Subcutaneous abdominal adipose tissue (tissue), 5 donors: ENCODE measurements at regions not wholly inside any gene's neighbourhood (a gene's known extent, or its start where the extent isn't known, plus 50 kb on each side); places are given as distances from the start of the nearest gene placed in this dataset.
"Not testable (repeated sequence)": the region's sequence is repeated elsewhere in the genome, so short reads cannot be mapped to it uniquely, and the experiment has no call there.

Source experiments
- H3K27ac ChIP-seq: one replicate; pipeline ENCODE4 v1.7.0; 2013; ENCODE audit warnings: low read depth, mild to moderate bottlenecking, inconsistent platforms, low read length, moderate library complexity
- H3K27me3 ChIP-seq, 5 donors: one replicate each; pipeline ENCODE4 v1.7.0; 2013; ENCODE audit warnings: low read length in 5 of 5, inconsistent platforms in 1 of 5; ENCODE audit not compliant: control insufficient read depth in 5 of 5, insufficient read depth in 4 of 5
- H3K36me3 ChIP-seq, 5 donors: one replicate each; pipeline ENCODE4 v1.7.0; 2013; ENCODE audit warnings: low read length in 5 of 5; ENCODE audit not compliant: control insufficient read depth in 5 of 5, insufficient read depth in 5 of 5
- H3K4me1 ChIP-seq, 5 donors: one replicate each; pipeline ENCODE4 v1.7.0; 2013; ENCODE audit warnings: low read length in 5 of 5, mild to moderate bottlenecking in 3 of 5, moderate library complexity in 1 of 5; ENCODE audit not compliant: control insufficient read depth in 5 of 5, insufficient read depth in 5 of 5
- H3K4me3 ChIP-seq, 5 donors: one replicate each; pipeline ENCODE4 v1.7.0; 2013; ENCODE audit warnings: low read length in 5 of 5, low read depth in 1 of 5
- H3K9ac ChIP-seq, 5 donors: one replicate each; pipeline ENCODE4 v1.7.0; 2013; ENCODE audit warnings: low read length in 5 of 5, mild to moderate bottlenecking in 4 of 5, moderate library complexity in 3 of 5
- H3K9me3 ChIP-seq, 5 donors: one replicate each; pipeline ENCODE4 v1.7.0; 2013; ENCODE audit warnings: low read length in 5 of 5; ENCODE audit not compliant: control insufficient read depth in 5 of 5
- donor health status: healthy.
- donor health status: healthy.
- donor health status: healthy.
- donor health status: healthy.
- donor health status: healthy.

- H3K4me1 ChIP-seq = no peaks in the 10 kb centered on the region
- no peaks in the 10 kb centered on the region for H3K36me3 ChIP-seq
- no peak overlapping the region for H3K4me3 ChIP-seq
- H3K27me3 ChIP-seq = no peaks in the 10 kb centered on the region
- no peak overlapping the region for H3K9ac ChIP-seq
- no peaks in the 10 kb centered on the region for H3K9me3 ChIP-seq
- no peak overlapping the region for H3K27ac ChIP-seq
These were observed 81.7 kb upstream of the ZPLD1 start for GRCh38 chr3:102353148-102353547.

DNA sequence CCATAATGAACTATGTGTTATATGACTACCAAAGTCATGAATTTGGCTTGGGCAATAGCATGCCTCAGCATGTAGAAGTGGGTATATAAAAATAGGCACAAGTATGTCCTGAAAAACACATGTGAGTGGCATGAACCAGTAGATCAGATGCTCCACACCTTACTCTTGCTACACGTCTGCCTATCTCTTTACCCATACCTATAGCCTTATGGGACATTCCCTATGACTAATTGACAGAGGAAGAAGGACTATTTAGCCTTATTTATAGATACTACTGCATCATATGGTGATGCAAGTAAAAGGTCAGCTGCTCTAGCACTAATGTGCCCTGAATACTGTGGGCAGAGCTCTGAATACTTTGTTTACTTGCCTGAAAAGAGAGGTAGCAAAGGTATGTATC, 81.0 kb upstream of the ZPLD1 start:
- Histone ChIP-seq H3K4me1 (no peaks in the 10 kb centered on the region), H3K27ac (no peak overlapping the region), H3K27me3 (no peaks in the 10 kb centered on the region), H3K9ac (no peak overlapping the region), H3K9me3 (no peaks in the 10 kb centered on the region), H3K36me3 (no peaks in the 10 kb centered on the region), H3K4me3 (no peak overlapping the region)

DNA sequence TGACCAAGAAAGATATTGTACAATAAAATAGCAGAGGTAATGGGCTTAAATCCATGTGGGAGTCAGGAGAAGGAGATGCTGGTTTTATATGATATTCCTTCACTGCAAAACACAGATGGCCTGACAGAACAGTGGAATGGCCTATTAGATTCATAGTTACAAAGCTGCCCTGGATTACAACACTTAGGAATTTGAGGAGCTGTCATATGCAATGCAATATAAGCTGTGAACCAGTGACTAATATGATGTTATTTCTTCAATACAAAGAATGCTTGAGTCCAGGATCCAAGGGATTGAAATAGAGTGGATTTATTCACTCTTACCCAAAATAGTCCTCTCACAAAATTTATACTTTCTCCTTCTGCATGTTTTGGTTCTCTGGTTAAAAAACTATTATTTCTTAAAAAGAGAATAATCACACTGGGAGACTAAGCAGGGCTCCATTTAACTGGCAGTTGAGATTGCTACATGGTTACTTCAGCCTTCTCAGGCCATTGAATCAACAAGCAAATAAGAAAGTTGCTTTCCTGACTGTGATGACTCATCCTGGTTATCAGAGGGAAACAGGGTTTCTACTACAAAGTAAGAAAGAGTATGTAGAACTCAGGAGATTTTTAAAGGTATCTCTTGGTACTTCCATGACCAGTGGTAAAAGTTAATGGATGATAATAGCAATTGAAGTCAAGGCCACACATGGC, 79.8 kb upstream of the ZPLD1 start:
- no peak overlapping the region for H3K9ac ChIP-seq
- no peak overlapping the region for H3K4me3 ChIP-seq
- H3K9me3 ChIP-seq = no peaks in the 10 kb centered on the region
- no peaks in the 10 kb centered on the region for H3K27me3 ChIP-seq
- no peak overlapping the region for H3K27ac ChIP-seq
- no peaks in the 10 kb centered on the region for H3K36me3 ChIP-seq
- H3K4me1 ChIP-seq = no peaks in the 10 kb centered on the region

- Histone ChIP-seq H3K4me3 (no peak overlapping the region), H3K27me3 (no peaks in the 10 kb centered on the region), H3K36me3 (no peaks in the 10 kb centered on the region), H3K9ac (no peak overlapping the region), H3K9me3 (no peaks in the 10 kb centered on the region), H3K27ac (no peak overlapping the region), H3K4me1 (peaks cover 0 to 9% (median 7%) of the 10 kb centered on the region in 5 donors)
These were observed 78.3 kb upstream of the ZPLD1 start for GRCh38 chr3:102356506-102356905.

- H3K9me3 ChIP-seq, H3K27ac ChIP-seq, H3K27me3 ChIP-seq, H3K9ac ChIP-seq, H3K36me3 ChIP-seq, H3K4me3 ChIP-seq: not testable (repeated sequence)
- peaks cover 0 to 14% (median 8%) of the 10 kb centered on the region in 5 donors for H3K4me1 ChIP-seq
These were observed 77.5 kb upstream of the ZPLD1 start for GRCh38 chr3:102357313-102357712.

- H3K27me3 ChIP-seq = no peaks in the 10 kb centered on the region
These were observed 74.5 kb upstream of the ZPLD1 start for GRCh38 chr3:102360183-102360860.

DNA sequence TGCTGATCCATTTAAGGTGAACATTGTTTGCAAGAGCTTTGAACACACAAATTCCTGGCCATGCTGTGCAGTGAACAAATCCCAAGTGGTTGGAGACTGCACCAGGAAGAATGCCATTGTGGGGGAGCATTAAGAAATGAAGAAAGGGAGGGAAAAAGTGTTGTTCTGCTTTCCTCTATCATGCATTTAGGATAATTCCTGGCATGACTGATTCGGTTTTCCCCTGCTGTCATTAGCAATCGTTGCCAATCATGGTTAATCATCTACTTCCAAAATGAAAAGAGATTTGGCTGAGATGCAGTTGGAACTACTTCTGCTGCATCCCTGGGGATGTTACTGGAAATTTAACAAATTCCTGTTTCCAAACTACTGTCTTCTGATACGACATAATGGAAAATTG, 73.7 kb upstream of the ZPLD1 start:
- Histone ChIP-seq H3K27ac (no peak overlapping the region), H3K36me3 (no peaks in the 10 kb centered on the region), H3K4me1 (peaks cover 0 to 14% (median 8%) of the 10 kb centered on the region in 5 donors), H3K9me3 (peaks cover 0 to 9% (median 4%) of the 10 kb centered on the region in 5 donors), H3K9ac (no peak overlapping the region), H3K27me3 (no peaks in the 10 kb centered on the region), H3K4me3 (no peak overlapping the region)

More at GRCh38 chr3:102360183-102360860, 74.5 kb upstream of the ZPLD1 start:
- H3K4me1 ChIP-seq = peaks cover 0 to 14% (median 8%) of the 10 kb centered on the region in 5 donors
- H3K27ac ChIP-seq = no peak overlapping the region
- no peaks in the 10 kb centered on the region for H3K36me3 ChIP-seq
- H3K9ac ChIP-seq = no peak overlapping the region
- no peak overlapping the region for H3K4me3 ChIP-seq
- H3K9me3 ChIP-seq = peaks cover 0 to 9% (median 4%) of the 10 kb centered on the region in 5 donors

GRCh38 chr3:102366116-102366515, 68.7 kb upstream of the ZPLD1 start:
- H3K4me1 ChIP-seq, H3K36me3 ChIP-seq, H3K9ac ChIP-seq, H3K27me3 ChIP-seq, H3K4me3 ChIP-seq, H3K27ac ChIP-seq: not testable (repeated sequence)
- peaks cover 0 to 14% (median 8%) of the 10 kb centered on the region in 5 donors for H3K9me3 ChIP-seq

DNA sequence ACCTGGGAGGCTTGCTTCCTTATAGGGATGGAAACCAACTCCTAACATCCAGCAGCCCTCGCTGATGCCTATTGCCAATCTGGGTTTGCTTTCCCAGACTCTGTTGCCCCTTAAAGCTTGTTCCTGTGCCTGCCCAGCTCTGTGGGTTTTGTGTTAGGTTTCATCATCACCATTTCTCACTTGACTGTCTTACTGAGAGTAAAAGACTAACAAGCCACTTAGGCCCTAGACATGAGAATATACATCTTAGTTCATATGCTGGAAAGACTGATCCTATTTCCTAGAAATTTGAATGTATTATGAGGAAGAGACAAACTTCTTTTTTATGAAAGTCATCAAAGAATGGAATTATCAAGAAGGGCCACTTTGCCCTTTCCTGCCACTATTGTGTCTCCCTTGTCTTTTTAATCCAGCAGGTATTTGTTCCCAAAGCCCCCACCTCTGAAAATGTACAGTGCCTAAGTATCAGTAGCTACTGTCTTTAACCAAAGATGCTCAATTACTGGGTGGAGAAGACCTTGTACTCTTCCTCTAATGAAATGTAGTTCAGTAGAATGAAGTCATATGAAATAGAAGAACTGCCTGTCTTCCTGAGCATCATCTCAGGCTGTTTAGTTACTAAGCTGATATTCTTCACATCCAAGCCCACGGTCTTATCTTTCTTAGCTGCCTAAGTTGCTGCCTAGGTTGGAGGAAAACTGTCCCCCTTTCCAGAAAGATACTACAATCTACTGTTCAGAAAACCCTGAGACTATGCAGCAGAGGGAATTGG, 59.8 kb upstream of the ZPLD1 start:
- no peak overlapping the region for H3K9ac ChIP-seq
- no peaks in the 10 kb centered on the region for H3K4me1 ChIP-seq
- H3K27me3 ChIP-seq = no peaks in the 10 kb centered on the region
- H3K27ac ChIP-seq = no peak overlapping the region
- no peaks in the 10 kb centered on the region for H3K36me3 ChIP-seq
- no peak overlapping the region for H3K4me3 ChIP-seq
- H3K9me3 ChIP-seq = no peaks in the 10 kb centered on the region

- no peak overlapping the region for H3K4me3 ChIP-seq
- no peaks in the 10 kb centered on the region for H3K9me3 ChIP-seq
- H3K9ac ChIP-seq = no peak overlapping the region
- H3K27ac ChIP-seq = no peak overlapping the region
- H3K36me3 ChIP-seq = no peaks in the 10 kb centered on the region
- no peaks in the 10 kb centered on the region for H3K27me3 ChIP-seq
- H3K4me1 ChIP-seq = no peaks in the 10 kb centered on the region
These were observed 56.6 kb upstream of the ZPLD1 start for GRCh38 chr3:102378216-102378615.
